OCI-LY7 (cell line): ENCODE measurements at regions not wholly inside any gene's neighbourhood (a gene's known extent, or its start where the extent isn't known, plus 50 kb on each side); places are given as distances from the start of the nearest gene placed in this dataset.

Source experiments
- BruUV-seq: library from RNA; stranded (reverse); fragments of 400-500 nt; replicated peaks from 2 replicates; lab custom pipeline; 2021; lab: Mats Ljungman, UMichigan
- CTCF ChIA-PET: fragments of 300-600 bp; sonication (Branson Sonifier 250); formaldehyde crosslinking; loops from one replicate; lab custom pipeline; 2022; ENCODE audit warnings: antibody characterized with exemption; ENCODE audit not compliant: unreplicated experiment; lab: Charles Lee
- POLR2A ChIA-PET: fragments of 300-600 bp; sonication (Branson Sonifier 250); formaldehyde crosslinking; loops from one replicate; lab custom pipeline; 2022; ENCODE audit warnings: antibody characterized with exemption; lab: Charles Lee
- DNase-seq: peaks from one replicate; pipeline ENCODE4 v3.0.0-alpha.2; 2015; ENCODE audit warnings: low spot score
- H2AFZ ChIP-seq: fragments of 200-600 bp; sonication (generic), shearing (Covaris generic); 2 replicates; pipeline ENCODE4 v1.6.1; 2014; ENCODE audit warnings: mild to moderate bottlenecking, antibody characterized with exemption, low read length, moderate library complexity
- H3K27ac ChIP-seq: fragments of 200-600 bp; sonication (generic); 2 replicates; pipeline ENCODE4 v1.5.1; 2014; ENCODE audit warnings: mixed run types, low read depth, mild to moderate bottlenecking, moderate library complexity, low read length, inconsistent platforms; ENCODE audit not compliant: poor library complexity, severe bottlenecking
- H3K36me3 ChIP-seq: fragments of 200-600 bp; sonication (generic); 2 replicates; pipeline ENCODE4 v1.6.1; 2014; ENCODE audit warnings: mild to moderate bottlenecking, antibody characterized with exemption, low read length, moderate library complexity, mixed read lengths; ENCODE audit not compliant: insufficient read depth
- H3K4me1 ChIP-seq: fragments of 200-600 bp; sonication (generic); 2 replicates; pipeline ENCODE4 v1.5.1; 2014; ENCODE audit warnings: mild to moderate bottlenecking, low read length; ENCODE audit not compliant: insufficient read depth, poor library complexity, severe bottlenecking
- H3K4me2 ChIP-seq: fragments of 200-600 bp; sonication (generic); 2 replicates; pipeline ENCODE4 v1.6.1; 2014; ENCODE audit warnings: mild to moderate bottlenecking, low read length
- H3K4me3 ChIP-seq: fragments of 200-600 bp; sonication (generic); 2 replicates; pipeline ENCODE4 v1.5.1; 2014; ENCODE audit warnings: mild to moderate bottlenecking, low read depth, low read length; ENCODE audit not compliant: poor library complexity, severe bottlenecking
- H3K79me2 ChIP-seq: fragments of 200-600 bp; sonication (generic); 2 replicates; pipeline ENCODE4 v1.6.1; 2016; ENCODE audit warnings: low read depth, mild to moderate bottlenecking, low read length, moderate library complexity, mixed read lengths; ENCODE audit not compliant: insufficient read depth
- H3K9me2 ChIP-seq: fragments of 200-600 bp; sonication (generic); 2 replicates; pipeline ENCODE4 v1.6.1; 2016; ENCODE audit warnings: mild to moderate bottlenecking, low read length, mixed read lengths; ENCODE audit not compliant: insufficient read depth
- H3K9me3 ChIP-seq: fragments of 200-600 bp; sonication (generic); 2 replicates; pipeline ENCODE4 v1.6.1; 2014; ENCODE audit warnings: mild to moderate bottlenecking, mixed run types, low read length, mixed read lengths
- H4K20me1 ChIP-seq: fragments of 200-600 bp; sonication (generic); 2 replicates; pipeline ENCODE4 v1.6.1; 2014; ENCODE audit warnings: mild to moderate bottlenecking, antibody characterized with exemption, low read length, moderate library complexity, mixed read lengths; ENCODE audit not compliant: insufficient read depth
- CTCF ChIP-seq: fragments of 200-600 bp; sonication (generic); conservative IDR thresholded peaks from 2 replicates; pipeline ENCODE4 v1.5.1; 2014; ENCODE audit warnings: mild to moderate bottlenecking, antibody characterized with exemption, low read length, moderate library complexity, mixed read lengths
- EZH2phosphoT487 ChIP-seq: fragments of 200-600 bp; sonication (generic); IDR thresholded peaks from 2 replicates; pipeline ENCODE4 v1.6.1; 2018; ENCODE audit warnings: low read depth, borderline replicate concordance, mild to moderate bottlenecking, mixed run types, antibody characterized with exemption, low read length, moderate library complexity, mixed read lengths
- intact Hi-C: fragments of 100-400 bp; cut with micrococcal nuclease; formaldehyde crosslinking; loops from one replicate; pipeline ENCODE4 v1.10.0; 2022; ENCODE audit not compliant: unreplicated experiment

- Histone ChIP-seq H3K27ac (no peak overlapping the region), H3K79me2 (no peaks in the 10 kb centered on the region), H4K20me1 (no peaks in the 10 kb centered on the region), H3K4me1 (no peaks in the 10 kb centered on the region), H3K9me3 (no peaks in the 10 kb centered on the region), H3K36me3 (no peaks in the 10 kb centered on the region), H3K4me2 (no peak overlapping the region), H3K9me2 (no peaks in the 10 kb centered on the region), H3K4me3 (no peak overlapping the region), H2AFZ (no peak overlapping the region)
- BruUV-seq, result no TSS peak
- DNase-seq, result no peak
- CTCF ChIA-PET, result no interaction called here
- intact Hi-C loops, result no loop called here
- POLR2A ChIA-PET, result no interaction called here
- TF ChIP-seq CTCF (no peak), EZH2phosphoT487 (no peak)
These were observed 1249.2 kb downstream of the NLGN4Y start for GRCh38 chrY:15773579-15773978.

DNA sequence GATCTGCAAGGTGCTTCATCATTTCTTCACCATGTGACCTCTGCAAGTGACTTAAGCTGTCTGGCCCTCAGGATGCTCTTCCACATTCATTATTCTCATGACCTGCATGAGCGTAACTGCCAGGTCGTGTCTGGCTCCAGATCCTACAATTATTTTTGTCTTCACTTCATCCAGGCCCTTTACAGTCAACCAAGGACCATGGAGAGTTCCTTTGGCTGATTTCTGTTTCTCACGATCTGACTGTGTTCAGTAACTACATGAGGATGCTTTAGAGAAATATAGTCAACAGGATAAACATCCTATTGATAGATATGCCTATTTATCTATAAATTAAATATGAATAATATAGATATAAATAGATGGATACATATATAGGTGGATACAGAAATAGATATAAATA is 1251.6 kb downstream of the NLGN4Y start:
- POLR2A ChIA-PET, result no interaction called here
- TF ChIP-seq CTCF, result no peak
- no peak for TF ChIP-seq EZH2phosphoT487
- BruUV-seq, result no TSS peak

GRCh38 chrY:15779891-15780290 is 1255.6 kb downstream of the NLGN4Y start:
- Histone ChIP-seq H3K36me3 (no peaks in the 10 kb centered on the region), H4K20me1 (no peaks in the 10 kb centered on the region), H3K4me1 (no peaks in the 10 kb centered on the region), H3K27ac (no peak overlapping the region), H3K4me2 (no peak overlapping the region), H3K4me3 (no peak overlapping the region), H3K9me2 (no peaks in the 10 kb centered on the region), H3K79me2 (no peaks in the 10 kb centered on the region), H3K9me3 (no peaks in the 10 kb centered on the region), H2AFZ (no peak overlapping the region)
- POLR2A ChIA-PET, result no interaction called here
- CTCF ChIA-PET, result no interaction called here
- intact Hi-C loops, result no loop called here
- TF ChIP-seq CTCF (no peak), EZH2phosphoT487 (no peak)
- DNase-seq, result no peak
- BruUV-seq, result no TSS peak

More for the DNA sequence above, 1251.6 kb downstream of the NLGN4Y start:
- Histone ChIP-seq H3K36me3 (no peaks in the 10 kb centered on the region), H3K4me1 (no peaks in the 10 kb centered on the region), H3K9me3 (no peaks in the 10 kb centered on the region), H3K79me2 (no peaks in the 10 kb centered on the region), H3K4me2 (no peak overlapping the region), H3K27ac (no peak overlapping the region), H3K4me3 (no peak overlapping the region), H2AFZ (no peak overlapping the region), H3K9me2 (no peaks in the 10 kb centered on the region), H4K20me1 (no peaks in the 10 kb centered on the region)
- CTCF ChIA-PET, result no interaction called here
- no peak for DNase-seq
- intact Hi-C loops, result no loop called here
